DMS 273 (cell line): ENCODE measurements at regions not wholly inside any gene's neighbourhood (a gene's known extent, or its start where the extent isn't known, plus 50 kb on each side); places are given as distances from the start of the nearest gene placed in this dataset.
A peak's percentile ranks its signal among the peaks of the same experiment; 100 is the strongest.
"Not testable (repeated sequence)": the region's sequence is repeated elsewhere in the genome, so short reads cannot be mapped to it uniquely, and the experiment has no call there.

Source experiments
- DNase-seq: peaks from one replicate; lab custom pipeline; 2025; ENCODE audit not compliant: unreplicated experiment; lab: John Stamatoyannopoulos, UW

DNA sequence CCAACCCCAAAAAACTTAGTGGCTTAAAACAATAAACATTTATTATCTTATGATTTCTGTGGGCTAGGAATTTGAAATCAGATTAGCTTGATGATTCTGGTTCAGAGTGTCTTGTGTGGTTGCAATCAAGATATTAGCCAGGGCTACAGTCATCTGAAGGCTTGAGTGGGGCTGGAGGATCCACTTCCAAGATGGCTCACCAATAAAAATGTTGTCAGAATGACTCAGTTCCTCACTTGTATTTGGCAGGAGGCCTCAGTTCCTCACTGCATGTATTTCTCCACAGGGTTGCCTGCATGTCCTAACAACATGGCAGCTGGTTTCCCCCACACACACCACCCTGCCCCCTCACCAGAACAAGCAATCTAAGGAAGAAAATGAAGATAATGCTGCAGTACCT, 98.2 kb upstream of the NIPBL start:
- DNase-seq = no peak

DNA sequence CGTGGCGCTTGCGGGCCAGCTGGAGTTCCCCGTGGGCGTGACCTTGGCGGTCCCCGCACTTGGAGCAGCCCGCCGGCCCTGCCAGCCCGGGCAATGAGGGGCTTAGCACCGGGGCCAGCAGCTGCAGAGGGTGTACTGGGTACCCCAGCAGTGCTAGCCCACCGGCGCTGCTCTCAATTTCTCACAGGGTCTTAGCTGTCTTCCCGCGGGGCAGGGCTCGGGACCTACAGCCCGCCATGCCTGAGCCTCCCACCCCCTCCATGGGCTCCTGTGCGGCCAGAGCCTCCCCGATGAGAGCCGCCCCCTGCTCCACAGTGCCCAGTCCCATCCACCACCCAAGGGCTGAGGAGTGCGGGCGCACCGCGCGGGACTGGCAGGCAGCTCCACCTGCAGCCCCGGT, 94.0 kb upstream of the NIPBL start:
- not testable (repeated sequence) for DNase-seq

DNA sequence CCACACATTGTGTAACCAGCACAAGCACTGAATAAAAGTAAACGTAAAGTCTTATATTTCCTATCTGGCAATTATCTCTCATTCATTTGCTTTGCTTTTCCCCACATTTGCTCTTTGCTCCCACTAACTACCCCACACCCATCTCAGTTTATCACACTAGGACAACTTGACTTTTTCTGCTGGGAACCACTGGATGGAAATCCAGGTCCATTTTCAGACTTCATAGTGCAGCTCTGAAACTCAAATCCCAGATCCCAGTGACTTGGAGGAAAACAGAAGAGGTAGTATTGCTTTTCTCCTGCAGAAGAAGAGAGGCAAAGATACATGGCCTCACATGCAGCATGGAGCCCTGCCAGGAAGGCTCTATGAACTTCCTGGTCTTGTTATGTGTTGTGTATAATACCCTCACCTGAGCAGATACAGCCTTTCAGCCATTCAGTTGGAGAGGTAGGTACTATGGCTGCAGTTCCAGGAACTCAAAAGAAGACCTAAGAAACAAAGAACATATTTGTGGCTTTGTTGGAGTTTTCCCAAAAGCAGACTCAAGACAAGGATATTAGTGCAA, 90.0 kb upstream of the NIPBL start:
- no peak for DNase-seq

DNA sequence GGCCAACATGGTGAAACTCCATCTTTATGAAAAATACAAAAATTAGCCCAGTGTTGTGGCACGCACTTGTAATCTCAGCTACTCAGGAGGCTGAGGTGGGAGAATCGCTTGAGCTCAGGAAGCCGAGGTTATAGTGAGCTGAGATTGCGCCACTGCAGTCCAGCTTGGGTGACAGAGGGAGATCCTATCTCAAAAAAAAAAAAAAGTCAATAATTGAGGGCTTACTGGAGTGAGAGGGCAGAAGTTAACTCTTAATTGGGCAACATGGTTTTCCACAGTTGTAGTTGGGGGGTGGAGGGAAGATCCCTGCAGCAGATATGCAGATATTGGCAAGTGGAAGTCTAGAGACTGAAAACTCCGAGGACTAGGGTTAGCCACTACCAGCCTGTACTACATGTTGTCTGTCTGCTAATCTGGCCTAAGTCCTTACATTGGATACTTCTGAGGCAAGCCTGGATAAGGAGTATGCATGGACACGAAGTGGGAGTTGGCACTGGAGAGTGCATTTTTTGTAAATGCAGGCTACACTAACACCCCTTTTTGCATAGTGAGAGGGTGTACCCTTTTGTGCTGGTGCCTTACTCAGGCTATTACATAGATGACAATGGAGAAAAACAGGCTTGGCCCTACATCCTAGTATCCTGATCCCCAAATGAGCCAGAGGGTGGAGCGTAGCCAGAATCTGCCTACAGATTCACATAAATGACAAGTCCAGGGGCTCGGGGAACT, 89.0 kb upstream of the NIPBL start:
- DNase-seq = peak; percentile 15

DNA sequence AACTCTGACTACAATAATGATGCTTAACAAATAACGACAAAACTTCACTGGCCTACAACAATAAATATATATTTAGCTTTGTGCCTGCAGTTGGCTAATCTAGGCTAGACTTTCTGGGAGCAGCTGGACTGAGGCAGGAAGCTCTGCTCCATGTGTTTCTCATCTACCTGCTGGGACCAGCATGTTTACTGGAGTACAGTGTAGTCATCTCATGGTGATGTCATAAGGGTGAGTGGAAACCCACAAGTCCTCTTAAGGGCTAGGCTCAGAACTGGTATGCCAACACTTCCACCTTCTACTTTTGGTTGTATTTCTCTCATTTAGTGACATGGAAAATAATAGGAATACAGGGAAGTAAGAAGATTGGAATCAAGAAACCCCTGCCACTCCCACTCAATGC, 85.7 kb upstream of the NIPBL start:
- peak; percentile 60 for DNase-seq

DNA sequence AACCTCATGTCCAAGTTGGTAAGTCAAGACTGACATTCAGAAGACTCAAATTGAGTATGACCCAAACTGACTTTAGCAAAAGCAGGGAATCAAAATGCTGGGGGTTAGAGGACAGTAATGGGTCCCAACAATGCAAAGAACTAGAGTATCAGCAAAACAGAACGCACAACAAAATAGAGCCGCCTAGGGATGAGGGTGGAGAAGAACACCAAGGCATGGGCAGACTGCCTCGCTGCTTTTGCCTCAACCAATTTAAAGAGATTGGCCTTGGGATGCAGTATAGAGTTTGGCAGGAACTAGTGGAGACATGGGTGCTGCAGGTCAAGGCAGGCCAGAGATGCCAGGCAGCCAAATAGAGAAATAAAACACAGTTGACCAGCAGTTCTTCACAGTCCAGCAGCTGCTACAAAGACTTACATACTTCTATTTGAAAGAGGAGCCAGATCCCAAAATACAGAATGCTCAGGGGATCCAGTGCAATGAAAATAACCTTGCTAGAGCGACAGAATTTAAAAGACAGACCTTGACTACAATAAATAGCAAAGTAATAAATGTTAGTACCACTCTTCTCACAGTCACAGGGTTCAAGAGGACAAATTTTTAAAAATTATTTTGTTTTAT, 83.9 kb upstream of the NIPBL start:
- no peak for DNase-seq

DNA sequence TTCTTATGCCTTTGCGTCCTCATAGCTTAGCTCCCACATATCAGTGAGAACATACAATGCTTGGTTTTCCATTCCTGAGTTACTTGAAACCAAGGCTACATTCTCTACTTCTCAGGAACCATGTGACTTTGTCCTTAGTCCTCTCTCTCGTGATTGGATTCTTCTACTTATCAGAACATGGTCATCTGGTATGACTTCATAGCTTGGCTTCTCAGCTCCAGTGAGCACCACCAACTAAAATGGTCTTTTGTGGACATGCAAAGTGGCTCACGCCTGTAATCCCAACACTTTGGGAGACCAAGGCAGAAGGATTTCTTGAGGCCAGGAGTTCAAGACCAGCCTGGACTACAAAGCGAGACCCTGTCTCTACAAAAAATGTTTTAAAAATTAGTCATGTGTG, 81.2 kb upstream of the NIPBL start:
- no peak for DNase-seq

DNA sequence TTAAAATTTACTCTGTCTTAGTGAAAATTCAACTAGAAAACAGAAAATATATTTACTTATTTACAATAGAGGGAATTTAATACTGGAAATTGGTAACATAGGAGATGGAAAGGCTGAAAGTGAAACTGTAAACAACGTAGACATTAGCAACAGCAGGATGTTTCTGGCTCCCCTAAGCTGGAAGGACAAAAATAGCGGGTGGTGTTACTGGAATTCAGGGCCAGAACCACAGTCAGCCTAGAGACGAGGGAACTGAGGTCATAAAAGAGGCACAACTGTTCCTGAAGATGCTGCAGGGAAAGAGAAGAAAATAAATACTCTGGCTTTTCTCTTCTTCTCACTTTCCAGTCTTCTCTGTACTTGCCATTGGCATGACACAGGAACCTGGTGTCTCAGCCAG, 80.4 kb upstream of the NIPBL start:
- no peak for DNase-seq

DNA sequence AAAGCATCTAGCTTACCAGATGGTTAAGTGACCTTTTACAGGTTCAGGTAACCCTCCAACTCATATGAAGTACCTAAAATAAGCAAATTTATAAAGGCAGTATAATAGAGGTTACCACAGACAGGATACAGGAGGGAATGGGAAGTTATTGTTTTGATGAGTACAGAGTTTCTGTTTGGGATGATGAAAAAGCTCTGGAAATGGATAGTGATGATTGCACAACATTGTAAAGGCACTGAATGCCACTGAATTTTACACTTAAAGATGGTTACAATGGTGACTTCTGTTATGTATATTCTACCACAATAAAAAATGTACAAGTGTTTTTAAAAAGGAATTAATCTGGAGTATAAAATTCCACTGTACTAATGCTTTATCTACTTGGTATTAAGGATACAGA, 75.0 kb upstream of the NIPBL start:
- DNase-seq = no peak

DNA sequence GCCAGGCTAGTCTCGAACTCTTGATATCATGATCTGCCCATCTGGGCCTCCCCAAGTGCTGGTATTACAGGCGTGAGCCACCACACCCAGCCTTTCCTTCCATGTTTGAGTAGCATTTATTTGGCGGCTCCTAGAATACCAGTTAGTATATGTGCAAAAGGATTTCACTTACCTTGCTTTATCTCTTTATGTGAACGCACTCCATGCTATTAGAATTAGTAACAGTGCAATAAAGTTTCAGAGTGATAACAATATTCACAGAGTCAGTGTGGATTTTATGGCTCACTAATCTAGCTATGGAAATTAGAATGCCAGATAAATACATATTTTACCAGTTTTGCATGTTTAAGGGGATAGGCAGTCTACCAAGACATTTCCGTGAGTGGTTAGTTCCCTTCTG, 74.4 kb upstream of the NIPBL start:
- DNase-seq = no peak

DNA sequence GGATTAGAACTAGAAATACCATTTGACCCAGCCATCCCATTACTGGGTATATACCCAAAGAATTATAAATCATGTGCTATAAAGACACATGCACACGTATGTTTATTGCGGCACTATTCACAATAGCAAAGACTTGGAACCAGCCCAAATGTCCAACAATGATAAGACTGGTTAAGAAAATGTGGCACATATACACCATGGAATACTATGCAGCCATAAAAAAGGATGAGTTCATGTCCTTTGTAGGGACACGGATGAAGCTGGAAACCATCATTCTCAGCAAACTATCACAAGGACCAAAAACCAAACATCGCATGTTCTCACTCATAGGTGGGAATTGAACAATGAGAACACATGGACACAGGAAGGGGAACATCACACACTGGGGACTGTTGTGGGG, 63.3 kb upstream of the NIPBL start:
- not testable (repeated sequence) for DNase-seq

DNA sequence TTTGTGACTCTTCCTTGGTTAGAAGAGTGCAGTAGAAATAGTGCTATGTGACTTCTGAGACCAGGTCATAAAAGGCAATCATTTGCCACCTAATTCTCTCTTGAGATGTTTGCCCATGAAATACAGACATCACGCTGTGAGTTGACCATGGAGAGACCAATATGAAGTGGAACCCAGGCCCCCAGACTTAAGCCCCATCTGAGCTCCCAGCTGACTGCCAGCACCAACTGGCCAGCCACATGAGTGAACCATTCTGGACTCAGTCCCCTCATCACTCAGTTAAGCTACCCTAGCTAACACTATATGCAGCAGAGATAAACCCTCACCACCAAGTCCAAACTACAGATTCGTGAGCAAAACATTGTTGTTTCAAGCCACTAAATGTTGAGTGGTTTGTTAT, 60.7 kb upstream of the NIPBL start:
- DNase-seq = no peak

DNA sequence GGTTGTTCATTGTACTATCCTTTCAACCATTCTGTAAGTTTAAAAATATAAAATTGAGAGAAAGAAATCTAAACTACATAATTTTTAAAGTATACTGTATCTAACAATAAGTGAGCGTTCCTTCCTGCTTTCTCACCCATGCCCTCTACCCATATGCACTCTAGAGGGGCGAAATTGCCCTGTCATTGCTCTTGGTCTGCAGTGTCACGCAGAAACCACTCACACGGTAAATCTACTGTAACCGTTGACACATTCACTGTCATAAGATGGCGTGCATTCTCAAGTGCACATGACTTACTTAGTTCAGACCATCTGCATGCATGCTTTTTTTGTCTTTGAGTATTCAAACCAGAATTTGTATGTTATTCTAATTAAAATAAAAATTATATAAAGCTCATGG, 55.7 kb upstream of the NIPBL start:
- DNase-seq = no peak

DNA sequence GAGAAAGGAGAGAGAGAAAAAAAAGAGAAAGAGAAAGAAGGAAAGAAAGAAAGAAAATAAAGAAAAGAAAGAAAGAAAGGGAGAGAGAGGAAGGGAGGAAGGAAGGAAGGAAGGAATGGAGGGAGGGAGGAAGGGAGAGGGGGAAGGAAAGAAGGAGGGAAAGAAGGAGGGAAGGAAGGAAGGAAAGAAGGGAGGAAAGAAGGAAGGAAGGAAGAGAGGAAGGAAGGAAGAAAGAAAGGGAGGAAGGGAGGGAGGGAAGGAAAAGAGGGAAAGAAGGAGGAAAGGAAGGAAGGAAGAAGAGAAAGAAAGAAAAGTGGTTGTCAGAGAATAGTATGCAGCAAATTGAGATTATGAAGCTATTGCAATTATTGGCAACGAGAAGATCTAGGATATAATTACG, 49.9 kb upstream of the NIPBL start:
- DNase-seq = no peak
